22Rv1 (cell line): ENCODE measurements at regions not wholly inside any gene's neighbourhood (a gene's known extent, or its start where the extent isn't known, plus 50 kb on each side); places are given as distances from the start of the nearest gene placed in this dataset.

ENCODE experiments used
- ZFX ChIP-seq: fragments of 450-650 bp; IDR thresholded peaks from 2 replicates; pipeline ENCODE4 v1.6.1; 2017; ENCODE audit warnings: antibody characterized with exemption, borderline replicate concordance
- TF ChIP-seq, protein P1 (sequence below): fragments of 450-650 bp; IDR thresholded peaks from 2 replicates; pipeline ENCODE4 v1.5.1; 2017; ENCODE audit warnings: mild to moderate bottlenecking

DNA sequence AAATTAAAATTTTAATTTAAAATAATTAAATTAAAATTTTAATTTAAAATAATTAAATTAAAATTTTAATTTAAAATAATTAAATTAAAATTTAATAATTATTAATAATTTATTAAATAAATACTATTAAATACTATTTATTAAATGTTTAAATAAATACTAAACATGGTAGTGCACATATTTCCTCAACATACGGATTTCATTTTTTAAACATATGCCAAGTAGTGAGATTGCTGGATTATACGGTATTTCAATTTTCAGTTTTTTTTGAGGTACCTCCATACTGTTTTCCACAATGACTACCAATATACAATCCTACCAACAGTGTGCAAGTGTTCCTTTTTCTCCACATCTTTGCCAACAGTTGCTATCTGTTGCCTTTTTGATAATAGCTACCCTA lies 852.9 kb upstream of the CDH8 start:
- TF ChIP-seq, protein P1, sequence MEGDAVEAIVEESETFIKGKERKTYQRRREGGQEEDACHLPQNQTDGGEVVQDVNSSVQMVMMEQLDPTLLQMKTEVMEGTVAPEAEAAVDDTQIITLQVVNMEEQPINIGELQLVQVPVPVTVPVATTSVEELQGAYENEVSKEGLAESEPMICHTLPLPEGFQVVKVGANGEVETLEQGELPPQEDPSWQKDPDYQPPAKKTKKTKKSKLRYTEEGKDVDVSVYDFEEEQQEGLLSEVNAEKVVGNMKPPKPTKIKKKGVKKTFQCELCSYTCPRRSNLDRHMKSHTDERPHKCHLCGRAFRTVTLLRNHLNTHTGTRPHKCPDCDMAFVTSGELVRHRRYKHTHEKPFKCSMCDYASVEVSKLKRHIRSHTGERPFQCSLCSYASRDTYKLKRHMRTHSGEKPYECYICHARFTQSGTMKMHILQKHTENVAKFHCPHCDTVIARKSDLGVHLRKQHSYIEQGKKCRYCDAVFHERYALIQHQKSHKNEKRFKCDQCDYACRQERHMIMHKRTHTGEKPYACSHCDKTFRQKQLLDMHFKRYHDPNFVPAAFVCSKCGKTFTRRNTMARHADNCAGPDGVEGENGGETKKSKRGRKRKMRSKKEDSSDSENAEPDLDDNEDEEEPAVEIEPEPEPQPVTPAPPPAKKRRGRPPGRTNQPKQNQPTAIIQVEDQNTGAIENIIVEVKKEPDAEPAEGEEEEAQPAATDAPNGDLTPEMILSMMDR: no peak
- TF ChIP-seq ZFX: no peak
